ENCODE measurements at regions not wholly inside any gene's neighbourhood (a gene's known extent, or its start where the extent isn't known, plus 50 kb on each side); places are given as distances from the start of the nearest gene placed in this dataset.

DNA sequence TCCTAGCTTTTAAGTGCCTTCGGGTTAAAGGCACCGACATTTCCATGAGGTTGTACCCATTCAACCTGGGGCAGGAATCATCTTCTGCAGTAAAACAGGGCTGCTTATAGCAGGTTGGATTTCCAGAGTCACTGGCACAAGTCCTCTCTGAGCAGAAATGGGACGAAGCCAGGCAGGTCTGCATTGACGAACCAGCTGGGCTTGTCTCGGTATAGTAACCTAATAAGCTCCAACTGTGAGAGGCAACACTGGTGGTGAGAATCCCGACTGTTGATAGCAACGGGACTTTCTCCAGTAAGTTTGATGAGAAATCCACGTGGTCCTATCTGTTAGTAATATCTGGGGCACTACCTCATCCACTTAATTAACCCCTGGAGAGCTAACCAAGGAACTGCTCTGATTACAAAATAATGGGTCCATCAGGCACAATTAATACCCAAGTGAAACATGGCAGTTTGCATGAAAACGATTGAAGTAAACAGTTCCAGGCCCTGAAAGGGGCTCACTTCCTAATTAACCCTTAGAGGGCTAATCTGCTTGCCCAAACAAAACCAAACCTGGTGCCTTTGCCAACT is 491.0 kb upstream of the C9orf72 start:
- DNase-seq (ENCODE audit: low read depth): no peak
- H3K4me3 ChIP-seq (replicated peaks; ENCODE audit: low read depth, low read length): no peak overlapping the region
- TF ChIP-seq, protein P1, sequence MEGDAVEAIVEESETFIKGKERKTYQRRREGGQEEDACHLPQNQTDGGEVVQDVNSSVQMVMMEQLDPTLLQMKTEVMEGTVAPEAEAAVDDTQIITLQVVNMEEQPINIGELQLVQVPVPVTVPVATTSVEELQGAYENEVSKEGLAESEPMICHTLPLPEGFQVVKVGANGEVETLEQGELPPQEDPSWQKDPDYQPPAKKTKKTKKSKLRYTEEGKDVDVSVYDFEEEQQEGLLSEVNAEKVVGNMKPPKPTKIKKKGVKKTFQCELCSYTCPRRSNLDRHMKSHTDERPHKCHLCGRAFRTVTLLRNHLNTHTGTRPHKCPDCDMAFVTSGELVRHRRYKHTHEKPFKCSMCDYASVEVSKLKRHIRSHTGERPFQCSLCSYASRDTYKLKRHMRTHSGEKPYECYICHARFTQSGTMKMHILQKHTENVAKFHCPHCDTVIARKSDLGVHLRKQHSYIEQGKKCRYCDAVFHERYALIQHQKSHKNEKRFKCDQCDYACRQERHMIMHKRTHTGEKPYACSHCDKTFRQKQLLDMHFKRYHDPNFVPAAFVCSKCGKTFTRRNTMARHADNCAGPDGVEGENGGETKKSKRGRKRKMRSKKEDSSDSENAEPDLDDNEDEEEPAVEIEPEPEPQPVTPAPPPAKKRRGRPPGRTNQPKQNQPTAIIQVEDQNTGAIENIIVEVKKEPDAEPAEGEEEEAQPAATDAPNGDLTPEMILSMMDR (IDR thresholded peaks at IDR 0.05; ENCODE audit: low read length, missing control alignments): no peak

DNA sequence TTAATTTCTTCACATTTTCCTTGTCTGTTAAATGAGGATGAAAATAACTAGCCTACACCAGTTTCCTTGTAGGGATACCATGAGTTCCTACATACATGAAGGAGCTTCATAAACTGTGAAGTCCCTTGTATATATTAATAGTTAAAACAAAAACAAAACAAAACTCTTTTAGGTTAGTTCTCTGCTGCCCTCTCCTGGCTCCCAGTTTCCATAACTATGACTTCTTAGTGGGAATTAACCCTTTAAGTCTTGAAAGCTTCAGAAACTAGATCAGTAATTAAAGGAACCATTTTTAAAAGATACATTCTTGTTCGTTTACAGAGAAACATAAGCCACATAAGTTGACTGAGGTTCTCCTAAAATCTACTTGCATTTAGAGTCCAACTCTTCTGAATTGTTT is 500.0 kb upstream of the C9orf72 start:
- TF ChIP-seq, protein P1 (IDR thresholded peaks at IDR 0.05; ENCODE audit: low read length, missing control alignments): peak; percentile 55
- H3K4me3 ChIP-seq (replicated peaks; ENCODE audit: low read depth, low read length): no peak overlapping the region
- peak; percentile 71 for DNase-seq (ENCODE audit: low read depth)

DNA sequence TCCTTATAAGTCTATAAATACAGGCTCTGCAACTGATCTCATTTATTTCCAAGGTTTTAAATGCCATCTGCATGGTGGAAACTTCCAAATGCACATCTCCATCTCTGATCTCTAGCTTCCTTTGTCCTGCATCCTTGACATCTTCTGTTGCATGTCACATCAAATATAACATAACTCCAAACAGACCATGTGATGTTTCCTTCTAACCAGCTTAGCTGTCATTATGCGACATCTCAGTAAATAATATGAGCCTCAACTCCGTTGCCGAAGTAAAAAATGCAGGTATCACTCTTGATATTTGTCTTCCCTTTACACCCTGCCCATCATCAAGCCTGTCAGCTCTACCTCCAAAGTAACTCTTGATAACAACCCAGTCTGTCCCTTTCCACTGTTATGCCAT is 506.4 kb upstream of the C9orf72 start:
- no peak overlapping the region for H3K4me3 ChIP-seq (replicated peaks; ENCODE audit: low read depth, low read length)
- no peak for DNase-seq (ENCODE audit: low read depth)
- TF ChIP-seq, protein P1 (IDR thresholded peaks at IDR 0.05; ENCODE audit: low read length, missing control alignments): no peak

DNA sequence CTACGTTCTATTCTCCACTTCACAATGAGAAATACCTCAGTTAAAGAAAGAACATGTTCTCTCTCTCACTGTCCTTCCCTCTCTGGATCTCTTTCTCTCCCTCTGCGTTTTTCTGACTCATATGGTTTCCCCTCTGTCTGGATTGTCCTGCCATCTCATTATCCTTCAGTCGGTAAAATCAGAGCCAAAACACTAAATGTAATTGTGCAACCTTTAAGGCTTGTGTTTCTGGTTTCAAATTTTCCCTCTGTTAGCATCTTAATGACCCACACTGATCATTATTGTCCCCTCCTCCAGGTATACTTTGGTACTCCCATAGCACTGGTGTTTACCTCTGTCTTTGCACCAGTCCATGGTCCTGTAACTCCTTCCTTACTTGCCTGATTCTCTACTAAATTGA is 509.4 kb upstream of the C9orf72 start:
- TF ChIP-seq, protein P1 (IDR thresholded peaks at IDR 0.05; ENCODE audit: low read length, missing control alignments): no peak
- no peak for DNase-seq (ENCODE audit: low read depth)
- H3K4me3 ChIP-seq (replicated peaks; ENCODE audit: low read depth, low read length): no peak overlapping the region

DNA sequence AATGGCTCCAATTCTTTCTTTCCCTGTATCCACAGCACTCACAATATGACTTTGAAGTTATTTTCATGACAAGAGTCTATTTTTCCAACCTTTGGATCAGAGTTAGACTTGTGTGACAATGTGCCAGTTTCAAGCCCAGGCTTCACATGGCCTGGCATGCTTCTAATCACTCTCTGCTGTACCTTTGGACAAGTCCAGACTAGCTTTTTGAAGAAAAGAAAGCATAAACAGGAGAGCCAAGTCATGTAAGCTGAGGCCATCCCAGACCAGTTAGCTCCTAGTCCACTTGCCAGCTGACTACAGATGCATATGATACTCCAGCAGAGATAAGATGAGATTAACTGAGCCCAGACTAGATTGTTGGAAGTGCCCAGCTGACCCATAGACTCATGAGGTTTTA is 513.6 kb upstream of the C9orf72 start:
- TF ChIP-seq, protein P1 (IDR thresholded peaks at IDR 0.05; ENCODE audit: low read length, missing control alignments): no peak
- no peak for DNase-seq (ENCODE audit: low read depth)
- H3K4me3 ChIP-seq (replicated peaks; ENCODE audit: low read depth, low read length): no peak overlapping the region

DNA sequence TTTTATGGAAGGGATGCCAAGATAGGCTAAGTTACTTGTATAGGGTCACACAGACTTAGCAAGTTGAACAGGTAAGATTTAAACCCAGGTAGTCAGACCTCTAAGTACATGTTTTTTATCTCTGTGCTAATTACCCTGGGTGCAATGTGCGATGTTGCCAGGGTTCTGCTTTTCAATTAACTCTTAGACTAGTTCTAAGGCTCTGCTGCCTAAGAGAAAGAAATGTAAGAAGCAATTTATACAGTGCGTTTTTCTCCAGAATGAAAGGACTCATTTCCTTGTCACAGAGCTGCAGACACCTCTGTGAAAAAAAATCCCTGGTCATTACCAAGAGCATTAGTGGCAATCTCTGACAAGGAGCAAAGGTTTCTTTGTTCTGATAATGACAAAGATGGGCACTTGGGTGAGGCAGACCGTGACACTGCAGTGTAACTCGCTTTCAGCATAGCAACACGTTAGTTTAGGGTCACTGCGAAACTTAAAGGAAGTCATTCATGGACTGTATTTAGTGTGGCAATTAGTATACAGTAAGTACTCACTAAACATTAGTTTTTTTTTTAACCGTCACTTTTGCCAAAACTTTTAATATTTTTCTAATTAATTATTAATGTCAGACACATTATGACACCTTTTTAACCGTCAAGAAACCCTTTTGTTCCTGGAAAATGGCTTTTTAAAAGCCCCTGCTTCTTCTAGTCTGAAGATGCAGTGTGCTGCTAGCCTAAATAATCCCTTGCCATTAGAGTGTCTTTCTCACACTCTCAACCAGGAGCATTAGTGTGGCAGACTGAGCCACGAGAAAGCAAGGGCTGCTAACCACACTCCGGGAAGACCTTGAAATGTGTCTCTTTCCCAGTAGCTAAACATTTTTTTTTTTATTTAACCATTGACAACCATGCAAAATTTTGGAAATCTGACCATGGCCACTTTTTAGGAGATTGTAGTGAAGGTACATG is 520.0 kb upstream of the C9orf72 start:
- no peak for DNase-seq (ENCODE audit: low read depth)
- TF ChIP-seq, protein P1 (IDR thresholded peaks at IDR 0.05; ENCODE audit: low read length, missing control alignments): no peak
- no peak overlapping the region for H3K4me3 ChIP-seq (replicated peaks; ENCODE audit: low read depth, low read length)

Measured in fibroblast of pulmonary artery (primary cell).